CD4-positive, alpha-beta T cell (primary cell): ENCODE measurements at regions not wholly inside any gene's neighbourhood (a gene's known extent, or its start where the extent isn't known, plus 50 kb on each side); places are given as distances from the start of the nearest gene placed in this dataset.
"Not testable (repeated sequence)": the region's sequence is repeated elsewhere in the genome, so short reads cannot be mapped to it uniquely, and the experiment has no call there.

Experiments used
- ATAC-seq: fragments of 200-7000 bp; cut with Tn5 transposase; one replicate; pipeline ENCODE4 v1.10.0; 2022; ENCODE audit warnings: mild to moderate bottlenecking; ENCODE audit not compliant: poor library complexity
- CTCF ChIA-PET: fragments of 350-600 bp; sonication (Branson Sonifier 250); formaldehyde crosslinking; loops from one replicate; lab custom pipeline; 2021; ENCODE audit warnings: antibody characterized with exemption, inconsistent platforms; lab: Charles Lee
- POLR2A ChIA-PET: fragments of 350-600 bp; sonication (Branson Sonifier 250); formaldehyde crosslinking; loops from one replicate; lab custom pipeline; 2021; ENCODE audit warnings: antibody characterized with exemption, inconsistent platforms; lab: Charles Lee
- DNase-seq, 14 experiments: peaks; one replicate each; pipeline ENCODE4 v3.0.0-alpha.2; 2013 to 2020; ENCODE audit warnings: mixed read lengths in 2 of 14
- H3K27ac ChIP-seq, 2 donors: one replicate each; pipeline versions ENCODE4 v1.5.1 to v1.7.0; 2013; ENCODE audit warnings: low read length in 2 of 2, low read depth in 1 of 2, mild to moderate bottlenecking in 1 of 2
- H3K27me3 ChIP-seq, 2 experiments: 1 replicate in 1 of 2; 2 replicates in 1 of 2; pipeline versions ENCODE4 v1.6.1 to v1.7.0; 2013; ENCODE audit warnings: low read length in 2 of 2, control low read depth in 1 of 2, mild to moderate bottlenecking in 1 of 2, moderate library complexity in 1 of 2; ENCODE audit not compliant: insufficient read depth in 2 of 2, control insufficient read depth in 1 of 2
- H3K36me3 ChIP-seq: one replicate; pipeline ENCODE4 v1.6.1; 2013; ENCODE audit warnings: low read length, control low read depth; ENCODE audit not compliant: insufficient read depth
- H3K4me1 ChIP-seq: one replicate; pipeline ENCODE4 v1.6.1; 2013; ENCODE audit warnings: low read length, control low read depth; ENCODE audit not compliant: insufficient read depth
- H3K4me3 ChIP-seq: one replicate; pipeline ENCODE4 v1.5.1; 2013; ENCODE audit warnings: mild to moderate bottlenecking, low read length, moderate library complexity
- H3K9me3 ChIP-seq, 2 experiments: 1 replicate in 1 of 2; 2 replicates in 1 of 2; pipeline versions ENCODE4 v1.6.1 to v1.7.0; 2013; ENCODE audit warnings: low read length in 2 of 2, mild to moderate bottlenecking in 2 of 2, control low read depth in 1 of 2, moderate library complexity in 1 of 2; ENCODE audit not compliant: control insufficient read depth in 1 of 2, insufficient read depth in 1 of 2
- H3K27ac Mint-ChIP-seq: one replicate; pipeline ENCODE4 v1.8.0; 2020; ENCODE audit warnings: mixed read lengths
- H3K27me3 Mint-ChIP-seq: one replicate; pipeline ENCODE4 v1.8.0; 2021; ENCODE audit warnings: mixed read lengths
- H3K36me3 Mint-ChIP-seq: one replicate; pipeline ENCODE4 v1.8.0; 2021; ENCODE audit warnings: low read depth, mixed read lengths
- H3K4me1 Mint-ChIP-seq: one replicate; pipeline ENCODE4 v1.8.0; 2021; ENCODE audit warnings: low read depth, mixed read lengths
- H3K4me3 Mint-ChIP-seq: one replicate; pipeline ENCODE4 v1.8.0; 2020; ENCODE audit warnings: mild to moderate bottlenecking, mixed read lengths
- H3K9me3 Mint-ChIP-seq: one replicate; pipeline ENCODE4 v1.8.0; 2020; ENCODE audit warnings: mixed read lengths
- CTCF ChIP-seq: fragments of 200-600 bp; IDR thresholded peaks from one replicate; pipeline ENCODE4 v1.8.0; 2022; ENCODE audit warnings: antibody characterized with exemption, mild to moderate bottlenecking
- intact Hi-C, 2 experiments: fragments of 100-400 bp; cut with DNase I in 1 of 2; cut with micrococcal nuclease in 1 of 2; formaldehyde crosslinking; loops; one replicate each; pipeline versions ENCODE4 v1.15.1 to v1.9.0; 2023 to 2025; cut with DNase I, micrococcal nuclease

GRCh38 chr16:13733561-13733960, 186.4 kb upstream of the ERCC4 start:
- no peak for ATAC-seq
- Mint-ChIP-seq H3K36me3 (no peaks in the 10 kb centered on the region), H3K27ac (no peak overlapping the region), H3K9me3 (no peaks in the 10 kb centered on the region), H3K4me1 (no peaks in the 10 kb centered on the region), H3K27me3 (peaks cover 4% of the 10 kb centered on the region), H3K4me3 (no peak overlapping the region)
- no peaks in the 10 kb centered on the region for H3K36me3 ChIP-seq
- H3K9me3 ChIP-seq, result peaks cover 0 to 5% of the 10 kb centered on the region in 2 experiments
- H3K27ac ChIP-seq, result no peak overlapping the region
- peaks cover 0 to 2% of the 10 kb centered on the region in 2 experiments for H3K27me3 ChIP-seq
- no peaks in the 10 kb centered on the region for H3K4me1 ChIP-seq
- ChIA-PET CTCF (no interaction called here), POLR2A (no interaction called here)
- H3K4me3 ChIP-seq, result no peak overlapping the region
- TF ChIP-seq CTCF, result no peak
- intact Hi-C loops, result no loop called here
- no peak for DNase-seq

- H3K4me1 ChIP-seq, H3K27ac ChIP-seq, CTCF ChIA-PET, H3K27me3 ChIP-seq, H3K4me1 Mint-ChIP-seq, H3K4me3 Mint-ChIP-seq, H3K36me3 Mint-ChIP-seq, H3K9me3 Mint-ChIP-seq, intact Hi-C loops, H3K27ac Mint-ChIP-seq, H3K9me3 ChIP-seq, ATAC-seq, DNase-seq, POLR2A ChIA-PET, H3K36me3 ChIP-seq, H3K4me3 ChIP-seq, H3K27me3 Mint-ChIP-seq: not testable (repeated sequence)
These were observed 180.2 kb upstream of the ERCC4 start for GRCh38 chr16:13739621-13740373.

- peaks cover 0 to 5% of the 10 kb centered on the region in 2 experiments for H3K9me3 ChIP-seq
- no peaks in the 10 kb centered on the region for H3K4me1 Mint-ChIP-seq
- H3K27me3 Mint-ChIP-seq, result peaks cover 6% of the 10 kb centered on the region
- peaks cover 8% of the 10 kb centered on the region for H3K9me3 Mint-ChIP-seq
- no peaks in the 10 kb centered on the region for H3K27me3 ChIP-seq
- H3K27ac Mint-ChIP-seq, result no peak overlapping the region
- H3K4me3 ChIP-seq, result no peak overlapping the region
- no peak overlapping the region for H3K27ac ChIP-seq
- no peak for DNase-seq
- CTCF ChIA-PET, result no interaction called here
- no peak for TF ChIP-seq CTCF
- ATAC-seq, result no peak
- no peak overlapping the region for H3K4me3 Mint-ChIP-seq
- no peaks in the 10 kb centered on the region for H3K36me3 ChIP-seq
- H3K36me3 Mint-ChIP-seq, result no peaks in the 10 kb centered on the region
- POLR2A ChIA-PET, result no interaction called here
- intact Hi-C loops, result no loop called here
- H3K4me1 ChIP-seq, result no peaks in the 10 kb centered on the region
These were observed 177.0 kb upstream of the ERCC4 start for GRCh38 chr16:13742928-13743327.

DNA sequence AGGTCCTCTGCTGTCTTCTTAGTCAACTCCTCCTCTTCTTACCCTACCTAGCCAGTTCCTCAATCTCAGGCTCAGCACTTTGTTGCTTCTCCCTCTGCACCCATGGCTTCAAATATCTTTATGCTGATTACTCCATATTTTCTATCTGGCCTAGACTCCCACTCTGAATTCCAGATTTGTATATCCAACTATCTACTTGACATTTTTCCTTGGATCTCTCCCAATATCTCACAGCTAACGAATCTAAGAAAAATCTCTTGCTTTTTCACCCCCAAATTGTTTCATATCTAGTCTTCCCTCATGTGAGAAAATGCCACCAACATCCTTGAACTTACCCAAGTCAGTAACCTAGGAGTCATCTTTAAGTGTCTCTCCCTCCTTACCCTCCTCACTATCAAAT, 176.4 kb upstream of the ERCC4 start:
- no peaks in the 10 kb centered on the region for H3K36me3 ChIP-seq
- ChIA-PET POLR2A (no interaction called here), CTCF (no interaction called here)
- ATAC-seq (no peak), DNase-seq (no peak)
- Mint-ChIP-seq H3K9me3 (peaks cover 8% of the 10 kb centered on the region), H3K4me3 (no peak overlapping the region), H3K4me1 (no peaks in the 10 kb centered on the region), H3K27me3 (peaks cover 6% of the 10 kb centered on the region), H3K27ac (no peak overlapping the region), H3K36me3 (no peaks in the 10 kb centered on the region)
- no peak overlapping the region for H3K27ac ChIP-seq
- intact Hi-C loops, result no loop called here
- peaks cover 0 to 5% of the 10 kb centered on the region in 2 experiments for H3K9me3 ChIP-seq
- TF ChIP-seq CTCF, result no peak
- H3K4me1 ChIP-seq, result no peaks in the 10 kb centered on the region
- H3K27me3 ChIP-seq, result no peaks in the 10 kb centered on the region
- no peak overlapping the region for H3K4me3 ChIP-seq
